GM21423 (cell line): ENCODE measurements at regions not wholly inside any gene's neighbourhood (a gene's known extent, or its start where the extent isn't known, plus 50 kb on each side); places are given as distances from the start of the nearest gene placed in this dataset.
"Not testable (repeated sequence)": the region's sequence is repeated elsewhere in the genome, so short reads cannot be mapped to it uniquely, and the experiment has no call there.

Source experiments
- ATAC-seq: cut with Tn5 transposase; IDR thresholded peaks from one replicate; pipeline ENCODE4 v1.9.1; 2021; ENCODE audit warnings: mild to moderate bottlenecking, moderate library complexity; ENCODE audit not compliant: unreplicated experiment

- ATAC-seq: not testable (repeated sequence)
Observed at GRCh38 chr22:23443905-23444304, 136.2 kb downstream of the IGLL1 start.

GRCh38 chr22:23439581-23439980 lies 140.5 kb downstream of the IGLL1 start:
- not testable (repeated sequence) for ATAC-seq

GRCh38 chr22:23438216-23438615 lies 141.9 kb downstream of the IGLL1 start:
- ATAC-seq: no peak

GRCh38 chr22:23437779-23438178 lies 142.3 kb downstream of the IGLL1 start:
- no peak for ATAC-seq

GRCh38 chr22:23437107-23437395 lies 143.0 kb downstream of the IGLL1 start:
- ATAC-seq: not testable (repeated sequence)

- not testable (repeated sequence) for ATAC-seq
Observed at GRCh38 chr22:23436354-23437106, 143.6 kb downstream of the IGLL1 start.

- ATAC-seq: not testable (repeated sequence)
Observed at GRCh38 chr22:23435186-23435585, 144.9 kb downstream of the IGLL1 start.

GRCh38 chr22:23434198-23434830 lies 145.8 kb downstream of the IGLL1 start:
- ATAC-seq: not testable (repeated sequence)

GRCh38 chr22:23433127-23434005 lies 146.7 kb downstream of the IGLL1 start:
- not testable (repeated sequence) for ATAC-seq

- not testable (repeated sequence) for ATAC-seq
Observed at GRCh38 chr22:23432719-23433118, 147.4 kb downstream of the IGLL1 start.

- no peak for ATAC-seq
Observed at GRCh38 chr22:23431337-23432072, 148.6 kb downstream of the IGLL1 start.

GRCh38 chr22:23424551-23425068 lies 155.5 kb downstream of the IGLL1 start:
- not testable (repeated sequence) for ATAC-seq

GRCh38 chr22:23424031-23424430 lies 156.1 kb downstream of the IGLL1 start:
- no peak for ATAC-seq

GRCh38 chr22:23422281-23422680 lies 157.8 kb downstream of the IGLL1 start:
- not testable (repeated sequence) for ATAC-seq

GRCh38 chr22:23421300-23421699 lies 158.8 kb downstream of the IGLL1 start:
- ATAC-seq: not testable (repeated sequence)

- no peak for ATAC-seq
Observed at GRCh38 chr22:23419931-23420330, 160.2 kb downstream of the IGLL1 start.

GRCh38 chr22:23419171-23419570 lies 160.9 kb downstream of the IGLL1 start:
- ATAC-seq: no peak

GRCh38 chr22:23418159-23418788 lies 161.8 kb downstream of the IGLL1 start:
- no peak for ATAC-seq

- ATAC-seq: not testable (repeated sequence)
Observed at GRCh38 chr22:23417327-23417726, 162.8 kb downstream of the IGLL1 start.

- not testable (repeated sequence) for ATAC-seq
Observed at GRCh38 chr22:23416169-23416690, 163.9 kb downstream of the IGLL1 start.
